OCI-LY1 (cell line): ENCODE measurements at regions not wholly inside any gene's neighbourhood (a gene's known extent, or its start where the extent isn't known, plus 50 kb on each side); places are given as distances from the start of the nearest gene placed in this dataset.

Experiments
- H2AFZ ChIP-seq: fragments of 200-600 bp; sonication (generic), shearing (Covaris generic); 2 replicates; pipeline ENCODE4 v1.6.0; 2014; ENCODE audit warnings: antibody characterized with exemption, mild to moderate bottlenecking, low read length
- H3F3A ChIP-seq: fragments of 200-600 bp; sonication (generic), shearing (Covaris generic); 2 replicates; pipeline ENCODE4 v1.6.0; 2014; ENCODE audit warnings: mild to moderate bottlenecking, antibody characterized with exemption, low read length, moderate library complexity; ENCODE audit not compliant: insufficient read depth
- H3K27ac ChIP-seq: fragments of 200-600 bp; sonication (generic); 2 replicates; pipeline ENCODE4 v1.5.1; 2014; ENCODE audit warnings: low read length, mixed run types, mild to moderate bottlenecking, low read depth; ENCODE audit not compliant: poor library complexity, severe bottlenecking
- H3K27me3 ChIP-seq: fragments of 200-600 bp; sonication (generic); 2 replicates; pipeline ENCODE4 v1.6.0; 2014; ENCODE audit warnings: antibody characterized with exemption, mild to moderate bottlenecking, low read length, moderate library complexity; ENCODE audit not compliant: insufficient read depth
- H3K36me3 ChIP-seq: fragments of 200-600 bp; sonication (generic); 2 replicates; pipeline ENCODE4 v1.6.1; 2014; ENCODE audit warnings: mild to moderate bottlenecking, antibody characterized with exemption, low read length, moderate library complexity, mixed read lengths; ENCODE audit not compliant: insufficient read depth
- H3K4me1 ChIP-seq: fragments of 200-600 bp; sonication (generic); 2 replicates; pipeline ENCODE4 v1.5.1; 2014; ENCODE audit warnings: mild to moderate bottlenecking, low read length, moderate library complexity; ENCODE audit not compliant: insufficient read depth, severe bottlenecking
- H3K4me2 ChIP-seq: fragments of 200-600 bp; sonication (generic), shearing (Covaris generic); 2 replicates; pipeline ENCODE4 v1.6.1; 2014; ENCODE audit warnings: low read length
- H3K4me3 ChIP-seq: fragments of 200-600 bp; sonication (generic); 2 replicates; pipeline ENCODE4 v1.5.1; 2014; ENCODE audit warnings: low read length, low read depth, mild to moderate bottlenecking, mixed read lengths; ENCODE audit not compliant: poor library complexity, severe bottlenecking
- H3K79me2 ChIP-seq: fragments of 200-600 bp; shearing (Covaris generic); 2 replicates; pipeline ENCODE4 v1.6.1; 2016; ENCODE audit warnings: mixed run types, low read length, mixed read lengths; ENCODE audit not compliant: insufficient read depth
- H3K9ac ChIP-seq: fragments of 200-600 bp; sonication (generic), shearing (Covaris generic); 2 replicates; pipeline ENCODE4 v1.6.1; 2014; ENCODE audit warnings: mild to moderate bottlenecking, low read length, mixed read lengths
- H3K9me2 ChIP-seq: fragments of 200-600 bp; sonication (generic), shearing (Covaris generic); 2 replicates; pipeline ENCODE4 v1.6.1; 2014; ENCODE audit warnings: low read depth, mild to moderate bottlenecking, low read length, mixed read lengths
- H3K9me3 ChIP-seq: fragments of 200-600 bp; shearing (Covaris generic); 2 replicates; pipeline ENCODE4 v1.6.1; 2014; ENCODE audit warnings: low read length, mixed read lengths
- H4K20me1 ChIP-seq: fragments of 200-600 bp; sonication (generic), shearing (Covaris generic); 2 replicates; pipeline ENCODE4 v1.6.0; 2016; ENCODE audit warnings: mild to moderate bottlenecking, low read length; ENCODE audit not compliant: insufficient read depth
- EZH2 ChIP-seq: fragments of 200-600 bp; sonication (generic), shearing (Covaris generic); IDR thresholded peaks from 2 replicates; pipeline ENCODE4 v1.8.0; 2017; ENCODE audit warnings: borderline replicate concordance, mixed run types, mild to moderate bottlenecking, antibody characterized with exemption, low read length, moderate library complexity, mixed read lengths
- TF ChIP-seq, protein P1 (sequence below): fragments of 200-600 bp; sonication (generic), shearing (Covaris generic); IDR thresholded peaks from 2 replicates; pipeline ENCODE4 v1.5.1; 2017; ENCODE audit warnings: mild to moderate bottlenecking, antibody characterized with exemption, low read length, moderate library complexity, mixed read lengths

DNA sequence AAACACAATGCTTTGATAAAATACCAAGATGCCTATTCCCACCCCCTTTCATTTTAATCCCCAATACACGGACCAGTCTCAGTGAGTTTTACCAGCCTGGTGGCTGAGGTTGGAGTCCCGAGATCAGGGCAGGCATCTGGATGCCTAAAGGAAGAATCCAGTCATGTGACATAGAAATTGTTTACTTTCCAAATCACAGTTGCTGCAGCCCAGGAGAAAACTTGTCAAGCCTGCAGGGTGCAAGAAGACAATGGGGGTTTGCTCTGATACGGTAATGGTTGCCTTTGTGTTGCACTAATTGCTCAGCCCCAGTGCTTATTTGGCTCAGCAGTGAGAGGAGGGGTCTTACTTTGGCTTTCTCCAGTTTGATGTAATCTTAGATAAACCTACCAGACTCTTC, 308.5 kb upstream of the POU3F2 start:
- H3K9ac ChIP-seq, result no peak overlapping the region
- H3F3A ChIP-seq, result no peaks in the 10 kb centered on the region
- no peaks in the 10 kb centered on the region for H3K79me2 ChIP-seq
- H3K36me3 ChIP-seq, result no peaks in the 10 kb centered on the region
- H3K27ac ChIP-seq, result no peak overlapping the region
- TF ChIP-seq, protein P1, sequence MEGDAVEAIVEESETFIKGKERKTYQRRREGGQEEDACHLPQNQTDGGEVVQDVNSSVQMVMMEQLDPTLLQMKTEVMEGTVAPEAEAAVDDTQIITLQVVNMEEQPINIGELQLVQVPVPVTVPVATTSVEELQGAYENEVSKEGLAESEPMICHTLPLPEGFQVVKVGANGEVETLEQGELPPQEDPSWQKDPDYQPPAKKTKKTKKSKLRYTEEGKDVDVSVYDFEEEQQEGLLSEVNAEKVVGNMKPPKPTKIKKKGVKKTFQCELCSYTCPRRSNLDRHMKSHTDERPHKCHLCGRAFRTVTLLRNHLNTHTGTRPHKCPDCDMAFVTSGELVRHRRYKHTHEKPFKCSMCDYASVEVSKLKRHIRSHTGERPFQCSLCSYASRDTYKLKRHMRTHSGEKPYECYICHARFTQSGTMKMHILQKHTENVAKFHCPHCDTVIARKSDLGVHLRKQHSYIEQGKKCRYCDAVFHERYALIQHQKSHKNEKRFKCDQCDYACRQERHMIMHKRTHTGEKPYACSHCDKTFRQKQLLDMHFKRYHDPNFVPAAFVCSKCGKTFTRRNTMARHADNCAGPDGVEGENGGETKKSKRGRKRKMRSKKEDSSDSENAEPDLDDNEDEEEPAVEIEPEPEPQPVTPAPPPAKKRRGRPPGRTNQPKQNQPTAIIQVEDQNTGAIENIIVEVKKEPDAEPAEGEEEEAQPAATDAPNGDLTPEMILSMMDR, result no peak
- TF ChIP-seq EZH2, result no peak
- no peaks in the 10 kb centered on the region for H3K9me3 ChIP-seq
- no peaks in the 10 kb centered on the region for H3K27me3 ChIP-seq
- H4K20me1 ChIP-seq, result no peaks in the 10 kb centered on the region
- no peaks in the 10 kb centered on the region for H3K9me2 ChIP-seq
- no peak overlapping the region for H3K4me3 ChIP-seq
- H3K4me1 ChIP-seq, result no peaks in the 10 kb centered on the region
- no peak overlapping the region for H2AFZ ChIP-seq
- no peak overlapping the region for H3K4me2 ChIP-seq

DNA sequence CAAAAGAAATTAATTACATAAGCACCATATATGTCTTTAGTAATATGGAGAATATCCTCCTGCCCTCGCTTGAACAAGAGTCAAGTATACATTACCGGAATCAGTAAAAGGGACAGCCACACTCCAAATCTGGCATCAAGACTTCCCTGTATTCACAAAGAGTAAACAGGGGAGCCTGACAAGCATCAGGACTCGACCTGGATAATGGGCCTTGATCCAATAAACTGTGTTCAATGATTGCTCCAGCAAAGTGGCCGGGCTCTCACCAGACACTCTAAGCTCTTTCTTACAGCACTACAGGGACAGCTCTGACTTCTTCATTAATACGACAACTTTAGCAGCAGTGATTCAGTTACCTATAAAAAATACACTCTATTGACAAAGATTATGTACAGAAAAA, 307.9 kb upstream of the POU3F2 start:
- H3K9ac ChIP-seq, result no peak overlapping the region
- H3K9me2 ChIP-seq, result no peaks in the 10 kb centered on the region
- no peaks in the 10 kb centered on the region for H3K36me3 ChIP-seq
- no peak overlapping the region for H3K27ac ChIP-seq
- H3K79me2 ChIP-seq, result no peaks in the 10 kb centered on the region
- H2AFZ ChIP-seq, result no peak overlapping the region
- no peaks in the 10 kb centered on the region for H3K27me3 ChIP-seq
- H4K20me1 ChIP-seq, result no peaks in the 10 kb centered on the region
- no peak overlapping the region for H3K4me3 ChIP-seq
- no peaks in the 10 kb centered on the region for H3K9me3 ChIP-seq
- H3F3A ChIP-seq, result no peaks in the 10 kb centered on the region
- TF ChIP-seq, protein P1, result no peak
- no peak overlapping the region for H3K4me2 ChIP-seq
- H3K4me1 ChIP-seq, result no peaks in the 10 kb centered on the region

- Histone ChIP-seq H3K4me1 (no peaks in the 10 kb centered on the region), H3K9me2 (no peaks in the 10 kb centered on the region), H3K79me2 (no peaks in the 10 kb centered on the region), H3K9me3 (no peaks in the 10 kb centered on the region), H4K20me1 (no peaks in the 10 kb centered on the region), H3K36me3 (no peaks in the 10 kb centered on the region), H3F3A (no peaks in the 10 kb centered on the region), H2AFZ (no peak overlapping the region), H3K27ac (no peak overlapping the region), H3K4me3 (no peak overlapping the region), H3K27me3 (no peaks in the 10 kb centered on the region), H3K9ac (no peak overlapping the region), H3K4me2 (no peak overlapping the region)
- TF ChIP-seq, protein P1, result no peak
- no peak for TF ChIP-seq EZH2
Observed at GRCh38 chr6:98529364-98529763, 305.0 kb upstream of the POU3F2 start.
